WERI-Rb-1 (cell line): ENCODE measurements at regions not wholly inside any gene's neighbourhood (a gene's known extent, or its start where the extent isn't known, plus 50 kb on each side); places are given as distances from the start of the nearest gene placed in this dataset.
"Not testable (repeated sequence)": the region's sequence is repeated elsewhere in the genome, so short reads cannot be mapped to it uniquely, and the experiment has no call there.

Source experiments
- DNase-seq: peaks from one replicate; pipeline ENCODE4 v3.0.0-alpha.2; 2020
- H3K27ac ChIP-seq: fragments of 250-450 bp; sonication (Bioruptor Pico); 2 replicates; pipeline ENCODE4 v1.5.1; 2020; ENCODE audit warnings: mild to moderate bottlenecking, moderate library complexity
- H3K27me3 ChIP-seq: fragments of 250-450 bp; sonication (Bioruptor Pico); 2 replicates; pipeline ENCODE4 v1.5.1; 2021; ENCODE audit warnings: mild to moderate bottlenecking, low read depth, moderate library complexity; ENCODE audit not compliant: insufficient read depth, severe bottlenecking
- H3K36me3 ChIP-seq: fragments of 250-450 bp; sonication (Bioruptor Pico); 2 replicates; pipeline ENCODE4 v1.5.1; 2020; ENCODE audit warnings: mild to moderate bottlenecking, moderate library complexity
- H3K4me3 ChIP-seq: 2 replicates; pipeline ENCODE4 v1.5.1; 2011; ENCODE audit warnings: low read depth, mild to moderate bottlenecking, control low read depth, low read length
- H3K9me3 ChIP-seq: fragments of 250-450 bp; sonication (Bioruptor Pico); 2 replicates; pipeline ENCODE4 v1.5.1; 2021; ENCODE audit warnings: mild to moderate bottlenecking, moderate library complexity; ENCODE audit not compliant: severe bottlenecking
- TF ChIP-seq, protein P1 (sequence below): IDR thresholded peaks from 2 replicates; pipeline ENCODE4 v1.5.1; 2011; ENCODE audit warnings: low read depth, mild to moderate bottlenecking, control low read depth, inconsistent platforms, low read length

GRCh38 chrX:138788771-138789170, 77.3 kb upstream of the FGF13 start:
- TF ChIP-seq, protein P1, sequence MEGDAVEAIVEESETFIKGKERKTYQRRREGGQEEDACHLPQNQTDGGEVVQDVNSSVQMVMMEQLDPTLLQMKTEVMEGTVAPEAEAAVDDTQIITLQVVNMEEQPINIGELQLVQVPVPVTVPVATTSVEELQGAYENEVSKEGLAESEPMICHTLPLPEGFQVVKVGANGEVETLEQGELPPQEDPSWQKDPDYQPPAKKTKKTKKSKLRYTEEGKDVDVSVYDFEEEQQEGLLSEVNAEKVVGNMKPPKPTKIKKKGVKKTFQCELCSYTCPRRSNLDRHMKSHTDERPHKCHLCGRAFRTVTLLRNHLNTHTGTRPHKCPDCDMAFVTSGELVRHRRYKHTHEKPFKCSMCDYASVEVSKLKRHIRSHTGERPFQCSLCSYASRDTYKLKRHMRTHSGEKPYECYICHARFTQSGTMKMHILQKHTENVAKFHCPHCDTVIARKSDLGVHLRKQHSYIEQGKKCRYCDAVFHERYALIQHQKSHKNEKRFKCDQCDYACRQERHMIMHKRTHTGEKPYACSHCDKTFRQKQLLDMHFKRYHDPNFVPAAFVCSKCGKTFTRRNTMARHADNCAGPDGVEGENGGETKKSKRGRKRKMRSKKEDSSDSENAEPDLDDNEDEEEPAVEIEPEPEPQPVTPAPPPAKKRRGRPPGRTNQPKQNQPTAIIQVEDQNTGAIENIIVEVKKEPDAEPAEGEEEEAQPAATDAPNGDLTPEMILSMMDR = no peak
- DNase-seq = no peak
- H3K27ac ChIP-seq = no peak overlapping the region
- H3K9me3 ChIP-seq = no peaks in the 10 kb centered on the region
- no peaks in the 10 kb centered on the region for H3K36me3 ChIP-seq
- no peak overlapping the region for H3K4me3 ChIP-seq
- peaks cover 11% of the 10 kb centered on the region for H3K27me3 ChIP-seq

DNA sequence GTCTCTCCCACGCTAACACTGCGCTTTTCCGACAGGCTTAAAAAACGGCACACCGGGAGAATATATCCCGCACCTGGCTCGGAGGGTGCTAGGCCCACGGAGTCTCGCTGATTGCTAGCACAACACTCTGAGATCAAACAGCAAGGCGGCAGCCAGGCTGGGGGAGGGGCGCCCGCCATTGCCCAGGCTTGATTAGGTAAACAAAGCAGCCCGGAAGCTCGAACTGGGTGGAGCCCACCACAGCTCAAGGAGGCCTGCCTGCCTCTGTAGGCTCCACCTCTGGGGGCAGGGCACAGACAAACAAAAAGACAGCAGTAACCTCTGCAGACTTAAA, 67.0 kb upstream of the FGF13 start:
- H3K27ac ChIP-seq, H3K9me3 ChIP-seq, H3K36me3 ChIP-seq, H3K4me3 ChIP-seq, DNase-seq: not testable (repeated sequence)
- H3K27me3 ChIP-seq = peaks cover 23% of the 10 kb centered on the region

GRCh38 chrX:138777908-138778575, 66.5 kb upstream of the FGF13 start:
- not testable (repeated sequence) for H3K27ac ChIP-seq, H3K4me3 ChIP-seq

DNA sequence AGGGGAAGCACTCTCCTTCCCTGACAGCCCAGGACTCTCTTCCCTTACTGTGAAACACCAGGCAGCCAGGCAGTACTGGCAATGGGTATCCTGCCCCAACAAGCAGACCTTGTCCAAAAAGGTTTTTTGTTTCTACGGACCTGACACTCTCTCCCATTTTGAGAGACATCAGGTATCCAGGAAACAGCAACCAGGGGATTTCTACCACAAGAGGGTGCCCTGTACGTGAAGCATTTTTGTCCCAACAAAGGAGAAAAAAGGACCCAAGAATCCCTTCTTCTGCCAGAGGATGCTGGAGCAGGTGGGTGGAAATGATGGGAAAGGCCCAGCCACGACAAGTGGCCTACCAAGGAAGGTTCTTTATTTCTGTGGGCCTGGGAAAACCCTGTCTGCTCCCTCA, 65.7 kb upstream of the FGF13 start:
- TF ChIP-seq, protein P1 = no peak
- no peak for DNase-seq
- Histone ChIP-seq H3K27ac (no peak overlapping the region), H3K4me3 (no peak overlapping the region), H3K9me3 (no peaks in the 10 kb centered on the region), H3K36me3 (no peaks in the 10 kb centered on the region), H3K27me3 (peaks cover 27% of the 10 kb centered on the region)

More at GRCh38 chrX:138777908-138778575, 66.5 kb upstream of the FGF13 start:
- DNase-seq, H3K9me3 ChIP-seq, H3K36me3 ChIP-seq: not testable (repeated sequence)
- peaks cover 23% of the 10 kb centered on the region for H3K27me3 ChIP-seq

- TF ChIP-seq, protein P1 = no peak
- no peaks in the 10 kb centered on the region for H3K36me3 ChIP-seq
These were observed 64.0 kb upstream of the FGF13 start for GRCh38 chrX:138775517-138775916.

GRCh38 chrX:138771047-138771446, 59.5 kb upstream of the FGF13 start:
- TF ChIP-seq, protein P1 = no peak
- DNase-seq = no peak

More at GRCh38 chrX:138775517-138775916, 64.0 kb upstream of the FGF13 start:
- Histone ChIP-seq H3K27me3 (peaks cover 28% of the 10 kb centered on the region), H3K27ac (no peak overlapping the region), H3K9me3 (no peaks in the 10 kb centered on the region), H3K4me3 (no peak overlapping the region)
- no peak for DNase-seq

GRCh38 chrX:138769918-138770317, 58.4 kb upstream of the FGF13 start:
- Histone ChIP-seq H3K9me3 (no peaks in the 10 kb centered on the region), H3K36me3 (no peaks in the 10 kb centered on the region), H3K27ac (no peak overlapping the region), H3K27me3 (peaks cover 27% of the 10 kb centered on the region), H3K4me3 (no peak overlapping the region)
- DNase-seq = no peak
- TF ChIP-seq, protein P1 = no peak

More at GRCh38 chrX:138771047-138771446, 59.5 kb upstream of the FGF13 start:
- no peaks in the 10 kb centered on the region for H3K36me3 ChIP-seq
- no peak overlapping the region for H3K4me3 ChIP-seq
- no peak overlapping the region for H3K27ac ChIP-seq
- peaks cover 28% of the 10 kb centered on the region for H3K27me3 ChIP-seq
- H3K9me3 ChIP-seq = no peaks in the 10 kb centered on the region
